Activated CD4-positive, alpha-beta T cell treated with anti-CD3 and anti-CD28 coated beads, Interleukin-2, amount 50 U/mL, for 16 hours (primary cell): ENCODE measurements at regions not wholly inside any gene's neighbourhood (a gene's known extent, or its start where the extent isn't known, plus 50 kb on each side); places are given as distances from the start of the nearest gene placed in this dataset.
"Not testable (repeated sequence)": the region's sequence is repeated elsewhere in the genome, so short reads cannot be mapped to it uniquely, and the experiment has no call there.

Source experiments
- DNase-seq: peaks from one replicate; pipeline ENCODE4 v3.0.0-alpha.2; 2020

DNA sequence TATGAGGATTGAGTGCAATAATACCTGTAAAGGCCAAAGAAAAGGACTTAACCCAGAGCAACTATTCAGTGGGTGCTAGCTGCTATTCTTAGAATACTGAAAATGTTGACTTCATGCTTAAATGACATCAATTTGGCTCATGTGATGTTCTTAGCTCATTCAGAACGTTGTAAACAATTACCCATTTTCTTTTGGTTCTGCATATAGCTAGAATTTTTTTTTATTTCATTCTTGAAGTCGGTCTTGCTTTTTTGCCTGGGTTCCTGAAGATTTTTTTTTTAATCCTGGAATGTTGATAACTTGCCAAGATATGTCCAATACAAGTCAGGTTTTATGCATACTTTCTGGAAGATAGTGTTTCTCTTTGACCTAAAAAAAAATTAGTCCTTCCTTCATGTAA lies 772.0 kb downstream of the LTN1 start:
- DNase-seq: no peak

DNA sequence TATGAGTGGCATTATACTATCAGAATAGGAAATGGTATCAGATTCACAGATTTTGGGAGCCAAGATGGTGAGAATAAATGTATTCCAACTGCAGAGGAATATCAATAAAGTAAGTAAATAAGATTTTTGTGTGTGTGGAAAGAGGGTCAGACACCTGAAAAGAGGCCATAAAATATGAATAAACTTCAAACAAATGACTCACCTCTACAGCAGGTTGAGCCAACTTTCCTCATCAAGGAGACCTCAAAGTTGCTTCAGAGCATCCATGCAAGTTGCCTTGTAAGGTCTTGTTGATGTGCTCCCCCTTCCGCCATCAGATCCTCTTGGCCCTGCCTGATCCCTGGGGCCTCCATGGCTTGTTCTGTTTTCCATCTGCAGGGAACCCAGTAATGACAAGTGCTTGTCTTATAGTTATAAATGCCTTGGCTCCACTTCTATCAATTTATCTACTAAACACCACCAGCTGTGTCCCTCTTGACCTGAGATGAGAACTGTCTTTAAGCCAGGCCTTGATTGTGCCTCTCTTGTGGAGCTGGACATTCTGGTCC lies 775.6 kb downstream of the LTN1 start:
- no peak for DNase-seq

DNA sequence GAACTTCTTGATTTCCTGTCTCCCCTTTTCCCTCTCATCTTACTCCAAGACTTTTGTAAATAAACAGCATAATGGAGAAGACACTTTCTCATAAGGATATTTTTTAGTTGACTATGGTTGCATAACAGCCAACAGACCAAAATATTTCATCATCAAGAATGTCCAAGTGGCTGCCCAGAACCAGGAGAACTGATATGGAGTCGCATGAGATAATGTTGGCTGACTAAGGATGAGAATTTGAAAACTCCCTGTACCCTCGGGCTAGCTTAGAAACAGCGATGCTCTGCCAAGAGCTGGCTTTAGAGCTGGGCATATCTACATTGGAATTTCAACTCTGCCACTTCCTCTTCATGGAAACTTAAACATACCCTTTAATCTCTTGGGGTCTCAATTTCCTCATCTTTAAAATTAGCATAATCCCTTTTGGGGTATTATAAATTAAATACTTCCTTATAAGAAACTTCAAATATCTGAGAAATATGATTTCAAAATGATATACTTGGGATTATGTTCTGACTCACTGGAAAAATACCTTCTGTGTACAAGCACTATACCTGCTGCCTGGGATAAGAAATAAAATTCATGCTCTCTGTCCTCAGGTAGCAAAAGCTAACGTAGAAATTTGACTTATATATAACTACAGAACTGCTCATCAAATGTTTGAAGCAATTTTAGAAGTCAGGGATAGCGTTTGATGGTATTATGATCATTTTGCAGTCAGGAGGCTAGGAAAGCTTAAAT lies 777.3 kb downstream of the LTN1 start:
- DNase-seq: no peak

DNA sequence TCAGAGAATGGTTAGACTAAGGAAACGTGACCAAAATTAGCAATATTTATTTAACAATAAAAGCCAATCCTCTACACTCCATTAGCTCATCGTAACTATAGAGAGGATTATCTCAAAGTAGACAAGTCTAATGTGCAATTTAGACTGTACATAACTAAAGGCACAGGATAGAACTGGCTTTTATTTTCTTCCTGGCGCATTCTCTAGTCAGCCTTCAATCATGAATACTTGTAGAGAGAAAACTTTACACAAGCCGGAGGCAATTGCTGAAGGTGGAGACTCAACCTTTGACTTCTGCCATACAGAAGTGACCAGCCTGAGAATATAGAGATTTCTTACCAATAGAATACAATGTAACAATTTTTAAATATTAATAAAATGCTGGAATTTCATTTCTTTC lies 777.9 kb downstream of the LTN1 start:
- DNase-seq: no peak

DNA sequence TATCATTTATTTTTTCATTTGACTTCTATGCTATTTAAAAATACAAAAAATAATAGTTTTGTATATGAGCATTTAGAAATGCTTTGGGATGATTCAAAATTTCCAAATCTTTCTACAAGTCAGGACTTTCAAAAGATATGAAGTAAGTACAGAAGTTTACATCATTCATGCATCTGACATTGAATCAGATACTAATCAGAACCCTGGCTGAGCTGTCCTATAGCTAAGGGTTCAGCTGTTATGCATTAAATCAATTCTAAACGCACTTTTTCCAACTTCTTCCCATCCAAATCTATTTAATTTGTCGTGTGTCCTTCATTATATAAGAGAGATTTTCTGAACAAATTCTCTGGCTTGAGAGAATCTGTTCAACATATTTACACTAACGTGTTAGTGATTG lies 779.4 kb downstream of the LTN1 start:
- no peak for DNase-seq

DNA sequence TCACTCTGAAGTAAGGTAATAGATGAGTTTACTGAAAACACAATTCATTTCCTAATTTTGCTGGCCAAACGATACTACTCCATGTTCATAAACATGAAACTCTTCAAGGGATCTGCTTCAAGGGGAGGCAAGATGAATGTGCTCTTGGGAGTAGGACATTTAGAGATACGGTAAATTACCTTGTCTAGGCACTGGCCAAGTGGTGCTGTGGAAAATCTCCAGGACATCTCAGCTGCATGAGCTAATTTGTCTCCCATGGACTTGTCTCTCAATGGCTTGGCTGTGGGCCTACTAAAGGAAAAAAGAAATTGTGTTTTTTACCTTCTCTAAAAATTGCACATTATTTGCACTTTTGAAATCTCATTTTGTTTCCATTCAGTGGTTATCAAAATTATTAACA lies 780.6 kb downstream of the LTN1 start:
- DNase-seq: no peak

DNA sequence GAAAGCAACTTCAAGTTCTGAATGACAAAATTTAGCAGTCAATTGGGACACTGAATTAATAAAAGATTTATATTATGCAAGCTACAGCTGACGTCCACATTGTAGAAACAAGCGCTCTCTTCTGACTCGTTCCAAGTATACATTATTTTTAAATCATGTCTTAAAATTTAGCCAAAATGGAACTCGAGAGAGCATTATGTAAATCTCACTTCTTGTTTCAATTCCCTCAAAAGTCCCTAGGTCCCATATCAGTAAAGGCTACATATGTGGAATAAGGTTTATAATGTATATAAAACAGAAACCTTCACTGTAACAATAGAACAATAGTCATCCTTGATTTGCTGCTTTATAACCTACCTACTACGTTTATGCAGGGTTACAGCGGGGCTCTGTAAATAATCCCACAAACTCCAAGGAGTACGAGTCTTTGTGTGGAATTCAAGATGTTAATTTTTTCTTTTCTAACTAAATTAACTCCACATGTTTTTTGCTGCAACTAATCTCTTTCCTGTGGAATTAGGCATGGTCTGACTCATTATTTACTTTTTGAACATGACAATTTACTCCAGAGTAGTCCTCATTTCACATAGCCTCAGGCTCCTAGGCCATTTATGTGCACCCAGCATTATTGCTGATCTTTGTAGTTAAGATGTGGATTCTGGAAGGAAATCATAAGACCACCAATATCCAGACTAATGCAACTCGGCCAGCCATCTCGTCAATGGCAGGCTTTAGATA lies 785.1 kb downstream of the LTN1 start:
- DNase-seq: no peak

DNA sequence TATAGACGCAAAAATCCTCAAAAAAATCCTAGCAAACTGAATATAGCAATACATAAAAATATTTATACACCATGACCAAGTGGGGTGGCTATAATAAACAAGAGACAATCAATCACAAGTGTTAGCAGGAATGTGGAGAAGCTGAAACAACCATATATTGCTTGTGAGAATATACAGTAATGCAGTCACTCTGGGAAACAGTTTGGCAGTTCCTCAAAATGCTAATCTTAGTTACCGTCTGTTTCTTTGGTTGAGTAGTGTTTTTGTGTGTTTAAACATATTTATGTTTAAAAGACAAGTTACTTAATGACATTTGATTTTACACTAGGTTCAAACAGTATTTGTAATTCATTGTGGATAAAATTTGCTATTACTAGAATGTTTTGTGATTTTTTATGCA lies 792.0 kb downstream of the LTN1 start:
- DNase-seq: no peak

DNA sequence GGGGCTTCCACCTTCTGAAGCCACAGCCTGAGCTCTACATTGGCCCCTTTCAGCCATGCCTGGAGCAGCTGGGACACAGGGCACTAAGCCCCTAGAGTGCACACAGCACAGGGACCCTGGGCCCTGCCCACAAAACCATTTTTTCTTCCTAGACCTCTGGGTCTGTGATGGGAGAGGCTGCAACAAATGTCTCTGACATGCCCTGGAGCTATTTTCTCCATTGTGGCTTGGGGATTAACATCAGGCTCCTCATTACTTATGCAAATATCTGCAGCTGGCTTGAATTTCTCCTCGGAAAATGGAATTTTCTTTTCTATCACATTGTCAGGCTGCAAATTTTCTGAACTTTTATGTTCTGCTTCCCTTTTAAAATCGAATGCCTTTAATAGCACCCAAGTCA lies 795.7 kb downstream of the LTN1 start:
- no peak for DNase-seq

DNA sequence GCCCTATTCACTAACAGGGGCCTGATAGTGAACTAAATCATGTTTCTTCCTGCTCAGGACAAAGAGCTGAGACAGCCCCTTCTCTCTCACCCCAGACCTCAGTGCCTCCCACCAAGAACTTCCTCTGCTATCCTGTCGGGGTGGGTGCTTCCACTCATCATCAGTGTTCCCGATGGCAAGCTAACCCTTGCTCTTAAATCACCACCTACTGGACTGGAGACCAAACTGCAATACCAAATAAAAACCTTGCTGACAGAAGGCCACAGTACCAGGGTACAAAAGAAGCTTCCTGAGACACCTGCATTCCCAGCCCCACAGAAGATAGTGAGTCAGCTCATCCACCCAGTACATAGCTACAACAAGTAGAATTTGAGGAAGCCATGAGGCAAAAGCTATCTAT lies 799.5 kb downstream of the LTN1 start:
- DNase-seq: no peak

DNA sequence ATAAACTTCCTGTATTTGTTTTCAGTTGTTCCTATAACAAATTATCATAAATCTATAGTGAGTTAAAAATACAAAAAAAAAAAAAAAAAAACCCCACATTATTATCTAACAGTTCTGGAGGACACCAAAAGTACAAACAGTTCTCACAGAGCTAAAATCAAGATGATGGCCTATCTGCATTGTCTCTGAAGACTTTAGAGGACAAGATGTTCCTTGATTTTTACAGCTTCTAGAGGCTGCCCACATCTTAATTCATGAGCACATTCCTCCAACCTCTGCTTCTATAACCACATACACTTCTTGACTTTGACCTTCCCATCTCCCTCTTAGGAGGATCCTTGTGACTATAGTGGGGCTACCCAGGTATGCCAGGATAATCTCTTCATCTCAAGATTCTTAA lies 806.1 kb downstream of the LTN1 start:
- no peak for DNase-seq

DNA sequence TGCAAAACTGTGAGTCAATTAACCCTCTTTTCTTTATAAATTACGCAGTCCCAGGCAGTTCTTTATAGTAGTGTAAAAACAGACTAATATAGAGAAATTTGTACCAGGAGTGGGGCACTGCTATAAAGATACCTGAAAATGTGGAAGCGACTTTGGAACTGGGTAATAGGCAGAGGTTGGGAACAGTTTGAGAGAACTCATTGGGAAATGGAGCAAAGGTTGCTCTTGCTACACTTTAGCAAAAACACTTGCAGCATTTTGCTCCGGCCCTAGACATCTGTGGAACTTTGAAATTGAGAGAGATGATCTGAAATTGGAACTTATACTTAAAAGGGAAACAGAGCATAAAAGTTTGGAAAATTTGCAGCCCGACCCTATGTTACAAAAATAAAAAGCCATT lies 810.9 kb downstream of the LTN1 start:
- no peak for DNase-seq

DNA sequence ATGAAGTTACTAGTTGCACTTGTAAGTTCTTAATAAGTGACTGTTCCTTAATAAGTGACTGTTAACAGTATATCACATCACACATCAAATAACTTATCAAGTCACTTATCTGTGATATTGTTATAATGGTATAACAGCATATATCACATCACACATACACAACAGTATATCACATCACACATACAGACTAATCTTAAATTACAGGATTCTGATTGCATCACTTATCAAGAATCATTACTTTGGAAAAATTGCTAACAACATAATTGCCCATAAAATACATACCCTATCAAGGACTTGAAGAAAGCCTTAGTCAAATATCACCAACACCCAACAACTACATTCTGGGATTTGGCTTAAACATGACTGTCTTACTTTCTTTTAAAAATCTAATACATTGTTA lies 813.5 kb downstream of the LTN1 start:
- DNase-seq: no peak

DNA sequence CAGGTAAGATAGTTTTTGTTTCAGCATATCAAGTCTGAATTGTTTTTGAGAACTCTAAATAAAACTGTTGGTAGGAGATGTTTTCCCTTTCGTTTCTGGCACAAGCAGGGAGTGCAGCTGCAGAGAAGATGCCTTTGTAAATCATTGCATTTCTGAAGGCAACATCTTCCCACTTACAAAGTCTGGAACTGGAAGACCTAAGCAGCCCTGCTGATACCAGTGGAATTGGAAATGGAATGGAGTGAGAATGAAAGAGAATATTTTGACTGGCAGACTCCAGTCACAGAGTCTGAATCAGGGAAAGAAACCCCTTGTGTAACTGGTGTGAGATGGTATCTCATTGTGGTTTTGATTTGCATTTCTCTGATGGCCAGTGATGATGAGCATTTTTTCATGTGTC lies 815.6 kb downstream of the LTN1 start:
- DNase-seq: no peak

DNA sequence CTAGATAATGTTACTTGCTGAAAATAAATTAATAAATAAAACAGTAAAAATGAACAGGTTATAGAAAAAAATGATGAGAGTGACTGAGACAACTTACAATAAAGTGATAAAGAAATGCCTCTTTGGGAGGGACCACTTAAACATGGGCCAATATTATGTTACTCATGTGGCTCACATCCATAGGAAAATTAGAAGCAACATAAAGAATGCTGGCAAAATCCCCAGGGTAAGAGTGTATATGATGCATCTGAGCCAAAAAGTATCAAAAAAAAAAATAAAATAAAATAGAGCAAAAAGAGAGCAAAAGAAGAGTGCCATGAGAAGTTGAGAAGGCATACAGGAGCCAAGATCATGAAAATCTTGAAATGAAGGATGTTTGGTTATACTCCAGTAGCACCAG lies 818.0 kb downstream of the LTN1 start:
- DNase-seq: no peak

DNA sequence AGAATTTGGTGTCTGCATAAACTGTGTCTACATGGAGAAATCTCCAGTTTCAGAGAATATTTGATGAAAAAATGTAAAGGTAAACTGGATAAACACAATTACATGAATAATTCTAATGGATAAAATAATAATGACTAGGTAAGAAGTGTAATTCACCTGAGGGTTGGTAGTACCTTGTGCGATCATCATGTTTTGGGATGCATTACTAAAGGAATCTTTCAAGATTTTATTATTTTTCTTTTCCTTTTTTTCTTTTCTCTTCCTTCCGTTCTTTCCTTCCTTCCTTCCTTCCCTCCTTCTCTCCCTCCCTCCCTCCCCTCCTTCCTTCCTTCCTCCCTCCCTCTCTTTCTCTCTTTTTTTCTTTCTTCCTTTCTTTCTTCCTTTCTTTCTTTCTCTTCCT lies 818.7 kb downstream of the LTN1 start:
- no peak for DNase-seq

DNA sequence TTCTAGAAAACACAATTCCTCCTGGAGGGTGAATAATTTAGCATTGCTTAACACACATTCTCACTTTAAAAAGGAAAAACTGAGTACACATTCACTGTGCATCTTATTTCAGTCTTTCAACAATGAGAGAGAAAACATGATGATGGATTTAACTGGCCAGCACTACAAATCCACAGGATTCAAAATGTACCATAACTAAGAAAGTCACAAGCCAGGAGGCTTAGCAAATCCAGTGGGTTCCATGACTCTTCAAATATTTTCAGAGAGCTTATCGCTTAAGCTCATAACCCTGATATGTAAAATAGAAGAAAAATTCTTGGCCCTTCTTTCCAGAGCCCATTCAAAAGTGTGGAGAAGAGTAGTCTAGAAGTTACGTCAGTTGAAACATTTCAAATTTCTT lies 820.3 kb downstream of the LTN1 start:
- DNase-seq: no peak

DNA sequence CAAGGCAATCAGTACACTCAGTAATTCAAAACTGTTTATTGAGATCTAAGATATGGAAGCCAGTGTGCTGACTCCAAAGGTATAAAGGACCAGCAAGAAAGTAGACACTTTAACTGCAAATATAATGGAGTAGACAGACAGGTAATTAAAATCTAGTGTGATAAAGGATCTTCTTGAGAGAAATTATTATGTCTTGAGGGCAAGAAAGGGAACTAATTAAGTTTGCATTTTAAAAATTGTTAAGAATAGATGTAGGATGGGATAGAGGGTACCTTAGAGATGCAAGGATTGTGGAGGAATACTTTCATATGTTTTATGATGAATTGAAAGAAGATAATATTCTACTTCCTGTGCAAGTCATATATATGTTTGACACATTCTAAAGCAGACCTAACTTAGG lies 825.3 kb downstream of the LTN1 start:
- no peak for DNase-seq

DNA sequence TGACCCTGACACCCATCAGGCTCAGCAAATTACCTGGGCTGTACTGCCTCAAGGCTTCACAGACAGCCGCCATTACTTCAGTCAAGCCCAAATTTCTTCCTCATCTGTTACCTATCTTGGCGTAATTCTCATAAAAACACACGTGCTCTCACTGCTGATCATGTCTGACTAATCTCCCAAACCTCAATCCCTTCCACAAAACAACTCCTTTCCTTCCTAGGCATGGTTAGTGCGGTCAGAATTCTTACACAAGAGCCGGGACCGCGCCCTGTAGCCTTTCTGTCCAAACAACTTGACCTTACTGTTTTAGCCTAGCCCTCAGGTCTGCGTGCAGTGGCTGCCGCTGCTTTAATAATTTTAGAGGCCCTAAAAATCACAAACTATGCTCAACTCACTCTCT lies 828.2 kb downstream of the LTN1 start:
- not testable (repeated sequence) for DNase-seq

DNA sequence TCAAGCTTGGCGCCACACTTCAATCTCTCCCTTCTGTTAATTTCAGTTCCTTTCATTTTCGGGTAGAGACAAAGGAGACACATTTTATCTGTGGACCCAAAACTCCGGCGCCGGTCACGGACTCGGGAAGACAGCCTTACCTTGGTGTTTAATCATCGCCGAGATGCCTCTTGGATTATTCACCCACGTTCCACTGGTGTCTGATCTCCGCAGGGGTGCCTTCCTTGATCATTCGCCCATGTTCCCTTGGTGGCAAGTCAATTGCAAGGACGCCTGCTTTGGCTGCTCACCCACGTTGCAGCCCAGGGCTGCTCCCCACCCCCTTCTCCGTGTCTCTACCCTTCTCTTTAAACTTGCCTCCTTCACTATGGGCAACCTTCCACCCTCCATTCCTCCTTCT lies 830.6 kb downstream of the LTN1 start:
- not testable (repeated sequence) for DNase-seq

DNA sequence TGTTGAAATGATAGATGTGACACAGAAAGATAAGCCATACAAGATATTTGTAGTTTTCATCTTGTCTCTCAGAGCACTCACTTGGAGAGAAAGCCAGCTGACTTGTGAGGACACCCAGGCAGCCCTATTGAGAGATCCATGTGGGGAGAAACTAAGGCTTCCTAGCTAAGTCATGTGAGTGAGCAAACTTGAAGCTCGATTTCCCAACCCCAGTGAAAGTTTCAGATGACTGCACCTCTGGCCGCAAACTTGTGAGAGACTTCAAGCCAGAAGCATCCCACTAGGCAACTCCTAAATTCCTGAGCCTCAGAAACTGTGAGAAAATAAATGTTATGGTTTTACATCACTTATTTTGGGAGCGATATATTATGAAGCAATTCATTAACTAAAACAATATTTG lies 832.3 kb downstream of the LTN1 start:
- no peak for DNase-seq

DNA sequence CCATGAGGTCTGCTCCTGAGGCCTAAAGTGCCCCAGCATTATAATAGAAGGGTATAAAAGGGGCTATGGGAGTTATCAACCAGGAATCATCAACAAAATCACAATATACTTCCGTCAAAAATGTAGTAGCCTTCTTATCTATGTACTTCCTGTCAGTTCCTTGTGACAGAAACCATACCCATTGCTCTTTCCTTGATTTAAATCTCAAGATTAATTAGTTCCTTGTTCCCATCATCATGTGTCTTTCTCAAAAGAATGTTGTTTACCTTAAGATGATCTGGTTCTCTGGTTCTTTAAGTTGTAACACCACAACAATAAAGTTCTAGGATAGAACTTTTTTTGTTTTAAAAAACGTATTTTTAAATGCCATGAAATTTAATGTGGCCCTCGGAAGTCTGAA lies 833.3 kb downstream of the LTN1 start:
- no peak for DNase-seq

DNA sequence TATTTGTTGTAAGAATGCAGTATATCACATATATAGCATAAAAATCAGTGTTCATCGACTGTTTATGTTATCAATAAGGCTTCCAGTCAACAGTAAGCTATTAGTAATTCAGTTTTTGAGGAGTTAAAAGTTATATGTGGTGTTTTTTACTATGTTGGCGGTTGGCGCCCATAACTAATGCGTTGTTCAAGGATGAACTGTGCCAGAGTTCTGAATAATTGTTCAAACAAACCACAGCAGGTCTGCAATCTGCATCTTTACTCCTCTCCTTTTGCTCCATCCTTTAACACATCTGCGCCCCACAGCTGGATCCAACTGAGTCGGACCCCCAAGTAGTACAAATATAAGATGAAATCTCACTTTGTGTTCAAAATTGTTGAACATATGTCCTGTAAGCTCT lies 836.1 kb downstream of the LTN1 start:
- DNase-seq: no peak

DNA sequence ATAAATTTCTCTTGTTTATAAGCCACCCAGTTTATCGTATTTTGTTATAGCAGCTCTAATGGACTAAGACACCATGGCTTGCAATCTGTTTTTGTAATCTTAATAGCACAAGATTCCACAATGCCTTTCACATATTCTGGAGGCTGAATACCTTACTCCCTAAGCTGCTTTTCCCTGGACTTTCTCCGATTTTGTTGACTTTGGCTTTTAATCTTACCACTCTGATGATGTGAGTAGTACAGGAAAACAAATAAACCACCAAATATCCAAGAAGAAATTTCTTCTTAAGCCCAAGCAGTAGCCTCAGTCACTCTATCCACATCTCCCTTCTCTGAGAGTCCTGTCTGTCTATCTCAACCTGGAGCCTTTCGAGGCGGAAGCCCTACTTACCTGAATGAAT lies 838.6 kb downstream of the LTN1 start:
- no peak for DNase-seq

DNA sequence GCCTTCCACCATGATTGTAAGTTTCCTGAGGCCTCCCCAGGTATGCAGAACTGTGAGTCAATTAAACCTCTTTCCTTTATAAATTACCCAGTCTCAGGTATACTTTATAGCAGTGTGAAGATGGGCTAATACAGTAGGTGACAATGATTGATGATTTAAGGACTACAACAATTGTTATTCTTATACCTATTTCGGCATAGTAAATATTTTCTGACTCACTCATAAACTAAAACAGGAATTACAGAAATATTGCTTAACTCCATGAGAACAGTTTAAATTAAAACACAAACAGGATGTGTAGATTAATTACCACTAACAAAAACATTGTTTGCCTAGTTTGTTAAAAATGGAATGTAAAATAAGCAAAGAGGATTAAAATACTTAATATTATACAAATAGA lies 839.9 kb downstream of the LTN1 start:
- no peak for DNase-seq
